CD14-positive monocyte (primary cell): ENCODE measurements at regions not wholly inside any gene's neighbourhood (a gene's known extent, or its start where the extent isn't known, plus 50 kb on each side); places are given as distances from the start of the nearest gene placed in this dataset.

Experiments
- DNase-seq, 3 donors: peaks; one replicate each; pipeline ENCODE4 v3.0.0-alpha.2; 2011 to 2022
- H2AFZ ChIP-seq: 2 replicates; pipeline ENCODE4 v1.6.0; 2012; ENCODE audit warnings: mild to moderate bottlenecking, low read depth, low read length, inconsistent platforms; ENCODE audit not compliant: insufficient read depth, poor library complexity, severe bottlenecking
- H3K27ac ChIP-seq, 2 donors: 1 replicate in 1 of 2; 2 replicates in 1 of 2; pipeline ENCODE4 v1.5.1; 2012 to 2013; ENCODE audit warnings: low read length in 2 of 2, control low read depth in 1 of 2, inconsistent platforms in 1 of 2, low read depth in 1 of 2, mild to moderate bottlenecking in 1 of 2
- H3K27me3 ChIP-seq, 2 donors: one replicate each; pipeline versions ENCODE4 v1.6.0 to v1.6.1; 2011 to 2013; ENCODE audit warnings: low read length in 2 of 2; ENCODE audit not compliant: control insufficient read depth in 2 of 2, insufficient read depth in 2 of 2
- H3K36me3 ChIP-seq, 2 donors: replicated peaks in 1 of 2; 1 replicate in 1 of 2; 2 replicates in 1 of 2; pipeline versions ENCODE4 v1.5.1 to v1.6.1; 2012 to 2013; ENCODE audit warnings: low read length in 2 of 2, control low read depth in 1 of 2, inconsistent platforms in 1 of 2, mild to moderate bottlenecking in 1 of 2; ENCODE audit not compliant: insufficient read depth in 2 of 2, control insufficient read depth in 1 of 2
- H3K4me1 ChIP-seq, 2 donors: 1 replicate in 1 of 2; 2 replicates in 1 of 2; pipeline versions ENCODE4 v1.5.1 to v1.6.1; 2012 to 2013; ENCODE audit warnings: low read length in 2 of 2, control low read depth in 1 of 2, inconsistent platforms in 1 of 2, mild to moderate bottlenecking in 1 of 2, moderate library complexity in 1 of 2; ENCODE audit not compliant: insufficient read depth in 2 of 2, control insufficient read depth in 1 of 2
- H3K4me2 ChIP-seq: replicated peaks from 2 replicates; pipeline ENCODE3; 2012; ENCODE audit warnings: low read length, moderate library complexity, mild to moderate bottlenecking; ENCODE audit not compliant: poor library complexity, severe bottlenecking; ENCODE audit errors: extremely low read depth
- H3K4me3 ChIP-seq, 3 experiments: fragments of 200-600 bp in 1 of 3; sonication (generic) in 1 of 3; replicated peaks in 1 of 3; 1 replicate in 2 of 3; 2 replicates in 1 of 3; pipeline ENCODE4 v1.5.1; 2011 to 2013; ENCODE audit warnings: low read length in 3 of 3, mild to moderate bottlenecking in 3 of 3, control low read depth in 2 of 3, low read depth in 2 of 3, inconsistent platforms in 1 of 3, moderate library complexity in 1 of 3
- H3K79me2 ChIP-seq: 2 replicates; pipeline ENCODE4 v1.6.0; 2012; ENCODE audit warnings: mild to moderate bottlenecking, control low read depth, inconsistent platforms, low read length, moderate library complexity; ENCODE audit not compliant: insufficient read depth
- H3K9ac ChIP-seq: 2 replicates; pipeline ENCODE4 v1.6.0; 2017; ENCODE audit warnings: low read length, mild to moderate bottlenecking; ENCODE audit not compliant: insufficient read depth, poor library complexity, severe bottlenecking
- H3K9me3 ChIP-seq, 2 donors: replicated peaks in 1 of 2; 1 replicate in 1 of 2; 2 replicates in 1 of 2; pipeline versions ENCODE4 v1.5.1 to v1.6.1; 2012 to 2013; ENCODE audit warnings: low read length in 2 of 2, control low read depth in 1 of 2; ENCODE audit not compliant: control insufficient read depth in 1 of 2, insufficient read depth in 1 of 2
- H4K20me1 ChIP-seq: 2 replicates; pipeline ENCODE4 v1.6.0; 2012; ENCODE audit warnings: mild to moderate bottlenecking, low read length, control low read depth, moderate library complexity; ENCODE audit not compliant: insufficient read depth
- H3K27ac Mint-ChIP-seq, 7 donors: one replicate each; pipeline ENCODE4 v1.8.0; 2020; ENCODE audit warnings: mild to moderate bottlenecking in 7 of 7, mixed read lengths in 7 of 7, moderate library complexity in 6 of 7, inconsistent platforms in 2 of 7
- H3K27me3 Mint-ChIP-seq, 3 donors: one replicate each; pipeline ENCODE4 v1.8.0; 2021 to 2022; ENCODE audit warnings: low read depth in 3 of 3, mild to moderate bottlenecking in 3 of 3, mixed read lengths in 3 of 3, moderate library complexity in 3 of 3, inconsistent platforms in 1 of 3
- H3K36me3 Mint-ChIP-seq, 2 donors: one replicate each; pipeline ENCODE4 v1.8.0; 2020; ENCODE audit warnings: mixed read lengths in 2 of 2, inconsistent platforms in 1 of 2, mild to moderate bottlenecking in 1 of 2
- H3K4me1 Mint-ChIP-seq: one replicate; pipeline ENCODE4 v1.8.0; 2020; ENCODE audit warnings: mild to moderate bottlenecking, mixed read lengths
- H3K4me3 Mint-ChIP-seq, 2 donors: one replicate each; pipeline ENCODE4 v1.8.0; 2020; ENCODE audit warnings: mild to moderate bottlenecking in 2 of 2, mixed read lengths in 2 of 2, moderate library complexity in 1 of 2
- H3K9me3 Mint-ChIP-seq, 7 donors: one replicate each; pipeline ENCODE4 v1.8.0; 2020 to 2022; ENCODE audit warnings: mixed read lengths in 7 of 7, mild to moderate bottlenecking in 6 of 7, moderate library complexity in 6 of 7, inconsistent platforms in 2 of 7
- WGBS: methylation state at CpG from one replicate; pipeline ENCODE4 v1.1.5; 2013; ENCODE audit warnings: missing lambda C conversion rate; ENCODE audit not compliant: insufficient coverage; 5-methylcytosine and 5-hydroxymethylcytosine counted together
- intact Hi-C, 2 donors: fragments of 100-400 bp; cut with micrococcal nuclease; formaldehyde crosslinking; loops; one replicate each; pipeline versions ENCODE4 v1.15.0 to v1.15.1; 2023
- TF ChIP-seq, protein P1 (sequence below): fragments of 200-600 bp; IDR thresholded peaks from one replicate; pipeline ENCODE4 v1.8.0; 2022; ENCODE audit warnings: antibody characterized with exemption, mild to moderate bottlenecking

DNA sequence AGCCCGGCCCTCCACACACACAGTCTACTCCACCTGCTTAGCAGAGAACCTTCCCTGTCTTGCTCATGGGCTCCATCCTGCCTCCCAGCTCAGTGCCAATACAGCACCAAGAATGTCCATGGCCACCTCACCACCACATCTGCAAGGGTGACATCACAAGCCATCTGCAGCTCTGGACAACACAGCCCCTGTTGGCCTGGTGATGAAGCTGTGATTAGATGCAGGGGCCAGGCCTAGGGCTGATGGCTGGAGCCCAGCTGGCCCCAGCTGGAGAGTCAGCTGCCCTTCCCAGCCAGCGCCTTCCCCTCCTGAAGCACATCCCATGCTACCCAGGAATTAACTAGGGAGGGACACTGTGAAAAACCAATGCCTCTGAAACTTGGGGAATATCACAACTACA lies 91.1 kb downstream of the TTC32 start:
- Mint-ChIP-seq H3K9me3 (peaks cover 0 to 16% (median 2%) of the 10 kb centered on the region in 7 donors), H3K4me1 (no peaks in the 10 kb centered on the region), H3K27ac (no peak overlapping the region), H3K36me3 (no peaks in the 10 kb centered on the region), H3K4me3 (no peak overlapping the region), H3K27me3 (peaks cover 0 to 10% (median 4%) of the 10 kb centered on the region in 3 donors)
- TF ChIP-seq, protein P1, sequence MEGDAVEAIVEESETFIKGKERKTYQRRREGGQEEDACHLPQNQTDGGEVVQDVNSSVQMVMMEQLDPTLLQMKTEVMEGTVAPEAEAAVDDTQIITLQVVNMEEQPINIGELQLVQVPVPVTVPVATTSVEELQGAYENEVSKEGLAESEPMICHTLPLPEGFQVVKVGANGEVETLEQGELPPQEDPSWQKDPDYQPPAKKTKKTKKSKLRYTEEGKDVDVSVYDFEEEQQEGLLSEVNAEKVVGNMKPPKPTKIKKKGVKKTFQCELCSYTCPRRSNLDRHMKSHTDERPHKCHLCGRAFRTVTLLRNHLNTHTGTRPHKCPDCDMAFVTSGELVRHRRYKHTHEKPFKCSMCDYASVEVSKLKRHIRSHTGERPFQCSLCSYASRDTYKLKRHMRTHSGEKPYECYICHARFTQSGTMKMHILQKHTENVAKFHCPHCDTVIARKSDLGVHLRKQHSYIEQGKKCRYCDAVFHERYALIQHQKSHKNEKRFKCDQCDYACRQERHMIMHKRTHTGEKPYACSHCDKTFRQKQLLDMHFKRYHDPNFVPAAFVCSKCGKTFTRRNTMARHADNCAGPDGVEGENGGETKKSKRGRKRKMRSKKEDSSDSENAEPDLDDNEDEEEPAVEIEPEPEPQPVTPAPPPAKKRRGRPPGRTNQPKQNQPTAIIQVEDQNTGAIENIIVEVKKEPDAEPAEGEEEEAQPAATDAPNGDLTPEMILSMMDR: no peak
- DNase-seq: no peak
- Histone ChIP-seq H3K27ac (no peak overlapping the region), H3K4me1 (no peaks in the 10 kb centered on the region), H3K36me3 (no peaks in the 10 kb centered on the region), H3K4me2 (no peak overlapping the region), H2AFZ (no peak overlapping the region), H4K20me1 (no peaks in the 10 kb centered on the region), H3K27me3 (no peaks in the 10 kb centered on the region), H3K4me3 (no peak overlapping the region), H3K9me3 (no peaks in the 10 kb centered on the region), H3K9ac (no peak overlapping the region), H3K79me2 (no peaks in the 10 kb centered on the region)
- 93% methylated on average over 2 of the region's 2 CpGs for WGBS
- intact Hi-C loops: no loop called here

DNA sequence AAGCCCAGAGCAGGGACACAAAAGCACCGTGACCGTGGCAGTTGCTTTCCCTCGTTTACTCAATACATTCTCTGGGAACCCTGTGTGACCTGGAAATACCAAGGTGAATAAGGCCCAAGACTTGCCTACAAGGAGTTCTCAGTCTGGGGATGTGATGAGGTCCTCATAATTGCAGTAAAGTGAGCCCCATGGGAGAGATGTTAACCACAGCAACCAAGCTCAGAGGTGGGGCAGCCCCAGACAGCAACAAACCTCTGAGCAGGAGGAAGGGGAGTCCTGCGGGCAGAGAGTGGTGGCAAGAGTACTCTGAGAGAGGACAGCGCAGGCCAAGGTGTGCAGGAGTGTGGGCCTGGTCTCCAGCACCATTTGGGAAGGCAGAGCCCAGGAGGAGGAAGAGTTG lies 91.6 kb downstream of the TTC32 start:
- no peak overlapping the region for H3K27ac ChIP-seq
- H3K27ac Mint-ChIP-seq: peak overlapping the region in 1 of 7 donors; percentile 58
- H3K4me3 ChIP-seq: no peak overlapping the region
- no peaks in the 10 kb centered on the region for H4K20me1 ChIP-seq
- H3K4me1 ChIP-seq: no peaks in the 10 kb centered on the region
- peaks cover 0 to 16% (median 2%) of the 10 kb centered on the region in 7 donors for H3K9me3 Mint-ChIP-seq
- no peaks in the 10 kb centered on the region for H3K9me3 ChIP-seq
- no peak overlapping the region for H3K4me2 ChIP-seq
- no peak overlapping the region for H3K4me3 Mint-ChIP-seq
- H3K9ac ChIP-seq: no peak overlapping the region
- H3K4me1 Mint-ChIP-seq: no peaks in the 10 kb centered on the region
- H3K27me3 Mint-ChIP-seq: peaks cover 0 to 10% (median 4%) of the 10 kb centered on the region in 3 donors
- intact Hi-C loops: no loop called here
- H3K36me3 Mint-ChIP-seq: no peaks in the 10 kb centered on the region
- H3K79me2 ChIP-seq: no peaks in the 10 kb centered on the region
- H3K36me3 ChIP-seq: no peaks in the 10 kb centered on the region
- H3K27me3 ChIP-seq: no peaks in the 10 kb centered on the region
- TF ChIP-seq, protein P1: no peak
- no peak for DNase-seq
- WGBS: 100% methylated on average over 3 of the region's 5 CpGs
- H2AFZ ChIP-seq: no peak overlapping the region
